ENCODE measurements at regions not wholly inside any gene's neighbourhood (a gene's known extent, or its start where the extent isn't known, plus 50 kb on each side); places are given as distances from the start of the nearest gene placed in this dataset.
"Not testable (repeated sequence)": the region's sequence is repeated elsewhere in the genome, so short reads cannot be mapped to it uniquely, and the experiment has no call there.

DNA sequence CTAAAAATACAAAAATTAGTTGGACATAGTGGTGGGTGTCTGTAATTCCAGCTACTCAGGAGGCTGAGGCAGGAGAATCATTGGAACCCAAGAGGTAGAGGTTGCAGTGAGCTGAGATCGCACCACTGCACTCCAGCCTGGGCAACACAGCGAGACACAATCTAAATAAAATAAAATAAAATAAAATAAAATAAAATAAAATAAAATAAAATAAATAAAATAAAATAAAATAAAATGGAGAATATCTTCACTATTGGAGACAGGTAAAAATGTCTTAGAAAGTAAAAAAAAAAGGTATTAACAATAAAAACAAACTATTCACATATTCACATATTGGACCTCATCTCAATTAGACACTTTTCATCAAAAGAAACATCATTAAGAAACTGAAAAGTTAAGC lies 106.3 kb upstream of the PAXBP1 start:
- TF ChIP-seq, protein P1, sequence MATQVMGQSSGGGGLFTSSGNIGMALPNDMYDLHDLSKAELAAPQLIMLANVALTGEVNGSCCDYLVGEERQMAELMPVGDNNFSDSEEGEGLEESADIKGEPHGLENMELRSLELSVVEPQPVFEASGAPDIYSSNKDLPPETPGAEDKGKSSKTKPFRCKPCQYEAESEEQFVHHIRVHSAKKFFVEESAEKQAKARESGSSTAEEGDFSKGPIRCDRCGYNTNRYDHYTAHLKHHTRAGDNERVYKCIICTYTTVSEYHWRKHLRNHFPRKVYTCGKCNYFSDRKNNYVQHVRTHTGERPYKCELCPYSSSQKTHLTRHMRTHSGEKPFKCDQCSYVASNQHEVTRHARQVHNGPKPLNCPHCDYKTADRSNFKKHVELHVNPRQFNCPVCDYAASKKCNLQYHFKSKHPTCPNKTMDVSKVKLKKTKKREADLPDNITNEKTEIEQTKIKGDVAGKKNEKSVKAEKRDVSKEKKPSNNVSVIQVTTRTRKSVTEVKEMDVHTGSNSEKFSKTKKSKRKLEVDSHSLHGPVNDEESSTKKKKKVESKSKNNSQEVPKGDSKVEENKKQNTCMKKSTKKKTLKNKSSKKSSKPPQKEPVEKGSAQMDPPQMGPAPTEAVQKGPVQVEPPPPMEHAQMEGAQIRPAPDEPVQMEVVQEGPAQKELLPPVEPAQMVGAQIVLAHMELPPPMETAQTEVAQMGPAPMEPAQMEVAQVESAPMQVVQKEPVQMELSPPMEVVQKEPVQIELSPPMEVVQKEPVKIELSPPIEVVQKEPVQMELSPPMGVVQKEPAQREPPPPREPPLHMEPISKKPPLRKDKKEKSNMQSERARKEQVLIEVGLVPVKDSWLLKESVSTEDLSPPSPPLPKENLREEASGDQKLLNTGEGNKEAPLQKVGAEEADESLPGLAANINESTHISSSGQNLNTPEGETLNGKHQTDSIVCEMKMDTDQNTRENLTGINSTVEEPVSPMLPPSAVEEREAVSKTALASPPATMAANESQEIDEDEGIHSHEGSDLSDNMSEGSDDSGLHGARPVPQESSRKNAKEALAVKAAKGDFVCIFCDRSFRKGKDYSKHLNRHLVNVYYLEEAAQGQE (IDR thresholded peaks at IDR 0.05; ENCODE audit: insufficient read depth in 1 of 2, low read depth in 2 of 2, low read length in 1 of 2) = not testable (repeated sequence)
- TF ChIP-seq CTCF (IDR thresholded peaks at IDR 0.05); POLR2AphosphoS5 (IDR thresholded peaks at IDR 0.05; ENCODE audit: low read depth, low read length); SIN3A (IDR thresholded peaks at IDR 0.05; ENCODE audit: borderline replicate concordance, insufficient read depth, low read depth, low read length): not testable (repeated sequence)

Data from Panc1 (cell line).